ENCODE measurements at regions not wholly inside any gene's neighbourhood (a gene's known extent, or its start where the extent isn't known, plus 50 kb on each side); places are given as distances from the start of the nearest gene placed in this dataset.
A peak's percentile ranks its signal among the peaks of the same experiment; 100 is the strongest.
"Not testable (repeated sequence)": the region's sequence is repeated elsewhere in the genome, so short reads cannot be mapped to it uniquely, and the experiment has no call there.

DNA sequence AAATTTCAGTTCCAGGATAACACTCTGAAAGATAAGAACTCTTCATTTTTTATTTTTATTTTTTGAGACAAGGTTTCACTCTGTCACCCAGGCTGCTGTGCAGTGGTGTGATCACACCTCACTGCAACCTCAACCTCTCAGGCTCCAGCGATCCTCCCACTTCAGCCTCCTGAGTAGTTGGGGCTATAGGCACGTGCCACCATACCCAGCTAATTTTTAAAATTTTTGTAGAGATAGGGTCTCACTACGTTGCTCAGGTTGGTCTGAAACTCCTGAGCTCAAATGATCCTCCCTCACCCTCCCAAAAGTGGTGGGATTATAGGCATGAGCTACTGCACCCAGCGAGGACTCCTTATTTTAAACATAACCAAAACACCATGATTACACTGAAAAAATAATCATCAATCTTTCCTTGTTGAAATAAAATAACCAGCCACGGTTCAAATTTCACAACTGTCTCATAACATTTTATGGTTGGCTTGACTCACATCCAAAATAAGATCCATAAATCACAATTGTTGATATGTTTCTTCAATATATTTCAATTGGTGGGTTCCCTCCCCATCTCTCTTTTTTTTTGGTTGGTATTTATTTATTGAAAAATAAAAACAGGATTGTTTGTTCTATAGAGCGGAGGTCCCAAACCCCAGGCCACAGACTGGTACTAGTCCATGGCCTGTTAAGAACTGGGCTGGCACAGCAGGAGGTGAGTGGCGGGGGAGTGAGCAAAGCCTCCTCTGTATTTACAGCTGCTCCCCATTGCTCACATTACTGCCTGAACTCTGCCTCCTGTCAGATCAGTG, 60.1 kb upstream of the FAM171A1 start:
- Mint-ChIP-seq H3K4me1 (ENCODE audit: unreplicated experiment) (peaks cover 5% of the 10 kb centered on the region), H3K27me3 (ENCODE audit: unreplicated experiment) (no peaks in the 10 kb centered on the region), H3K4me3 (ENCODE audit: unreplicated experiment) (no peak overlapping the region), H3K9me3 (ENCODE audit: unreplicated experiment) (no peaks in the 10 kb centered on the region), H3K36me3 (ENCODE audit: low read depth, unreplicated experiment) (no peaks in the 10 kb centered on the region), H3K27ac (ENCODE audit: unreplicated experiment) (no peak overlapping the region)
- no peak for DNase-seq (ENCODE audit: low spot score)
- TF ChIP-seq, protein P1, sequence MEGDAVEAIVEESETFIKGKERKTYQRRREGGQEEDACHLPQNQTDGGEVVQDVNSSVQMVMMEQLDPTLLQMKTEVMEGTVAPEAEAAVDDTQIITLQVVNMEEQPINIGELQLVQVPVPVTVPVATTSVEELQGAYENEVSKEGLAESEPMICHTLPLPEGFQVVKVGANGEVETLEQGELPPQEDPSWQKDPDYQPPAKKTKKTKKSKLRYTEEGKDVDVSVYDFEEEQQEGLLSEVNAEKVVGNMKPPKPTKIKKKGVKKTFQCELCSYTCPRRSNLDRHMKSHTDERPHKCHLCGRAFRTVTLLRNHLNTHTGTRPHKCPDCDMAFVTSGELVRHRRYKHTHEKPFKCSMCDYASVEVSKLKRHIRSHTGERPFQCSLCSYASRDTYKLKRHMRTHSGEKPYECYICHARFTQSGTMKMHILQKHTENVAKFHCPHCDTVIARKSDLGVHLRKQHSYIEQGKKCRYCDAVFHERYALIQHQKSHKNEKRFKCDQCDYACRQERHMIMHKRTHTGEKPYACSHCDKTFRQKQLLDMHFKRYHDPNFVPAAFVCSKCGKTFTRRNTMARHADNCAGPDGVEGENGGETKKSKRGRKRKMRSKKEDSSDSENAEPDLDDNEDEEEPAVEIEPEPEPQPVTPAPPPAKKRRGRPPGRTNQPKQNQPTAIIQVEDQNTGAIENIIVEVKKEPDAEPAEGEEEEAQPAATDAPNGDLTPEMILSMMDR (IDR thresholded peaks at IDR 0.05; ENCODE audit: unreplicated experiment): no peak

DNA sequence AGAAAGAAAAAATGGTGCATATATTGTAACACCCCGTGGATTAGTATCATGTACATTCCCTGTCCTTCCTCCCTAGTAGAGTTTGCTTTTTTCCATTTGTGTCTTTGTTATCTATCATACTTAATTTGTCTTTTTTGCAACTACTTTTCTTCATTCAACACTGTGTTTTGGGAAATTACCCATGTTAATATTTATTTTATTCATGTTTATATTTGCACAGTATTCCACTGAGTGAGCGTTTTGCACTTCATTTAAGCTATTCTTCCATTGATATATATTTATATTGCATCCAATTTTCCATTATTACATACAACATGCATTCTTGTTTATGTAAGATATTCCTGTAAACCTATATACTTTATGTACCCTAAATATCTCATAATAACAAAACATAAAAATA, 57.6 kb upstream of the FAM171A1 start:
- Mint-ChIP-seq H3K4me1 (ENCODE audit: unreplicated experiment) (no peaks in the 10 kb centered on the region), H3K9me3 (ENCODE audit: unreplicated experiment) (no peaks in the 10 kb centered on the region), H3K36me3 (ENCODE audit: low read depth, unreplicated experiment) (no peaks in the 10 kb centered on the region), H3K27ac (ENCODE audit: unreplicated experiment) (no peak overlapping the region), H3K27me3 (ENCODE audit: unreplicated experiment) (no peaks in the 10 kb centered on the region), H3K4me3 (ENCODE audit: unreplicated experiment) (no peak overlapping the region)
- TF ChIP-seq, protein P1 (IDR thresholded peaks at IDR 0.05; ENCODE audit: unreplicated experiment): no peak
- DNase-seq (ENCODE audit: low spot score): no peak

DNA sequence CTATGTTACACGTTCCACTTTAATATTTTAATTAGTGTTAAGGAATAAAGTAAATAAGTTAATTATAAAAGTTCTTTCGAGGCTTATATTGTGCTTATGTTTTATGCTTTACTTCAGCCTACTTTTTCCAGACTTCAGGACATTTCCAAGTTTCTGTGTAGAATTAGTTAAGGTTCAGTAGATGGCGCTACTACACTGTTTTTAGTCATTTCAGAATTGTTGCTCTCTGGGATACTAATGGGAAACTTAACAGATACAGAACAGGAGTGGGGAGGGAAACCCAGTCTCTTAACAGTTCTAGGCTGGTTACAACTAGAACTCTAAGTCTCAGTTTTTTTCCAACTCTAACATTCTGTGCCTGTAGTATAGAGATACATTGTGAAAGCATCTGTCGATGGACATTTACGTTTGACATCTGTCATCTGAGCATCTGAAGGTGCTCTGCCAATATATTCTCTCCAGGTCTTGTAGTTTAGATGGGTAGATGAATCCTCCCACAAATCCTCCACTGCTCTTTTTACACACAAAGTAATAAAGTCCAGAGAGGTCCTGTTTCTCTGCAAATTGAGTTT, 56.8 kb upstream of the FAM171A1 start:
- H3K9me3 Mint-ChIP-seq (ENCODE audit: unreplicated experiment): no peaks in the 10 kb centered on the region
- no peak overlapping the region for H3K27ac Mint-ChIP-seq (ENCODE audit: unreplicated experiment)

DNA sequence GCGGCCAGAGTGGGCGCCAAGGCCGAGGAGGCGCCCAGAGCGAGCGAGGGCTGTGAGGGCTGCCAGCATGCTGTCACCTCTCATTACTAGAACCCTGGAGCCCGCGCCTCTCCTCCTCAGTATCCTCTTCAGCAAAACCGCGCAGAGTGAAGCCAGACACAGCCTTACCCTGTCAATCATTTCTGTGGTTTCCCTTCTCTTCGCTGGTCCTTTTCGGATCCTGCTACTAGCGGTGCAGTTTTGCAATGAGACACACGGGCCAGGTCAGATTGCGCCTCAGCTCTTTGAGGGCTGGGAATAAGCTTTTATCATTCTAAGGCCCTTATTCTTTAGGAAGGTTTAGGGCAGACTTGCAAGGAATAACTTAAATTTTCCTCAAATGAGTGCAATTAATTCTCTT, 55.5 kb upstream of the FAM171A1 start:
- no peak overlapping the region for H3K4me3 Mint-ChIP-seq (ENCODE audit: unreplicated experiment)
- H3K4me1 Mint-ChIP-seq (ENCODE audit: unreplicated experiment): no peaks in the 10 kb centered on the region
- H3K27me3 Mint-ChIP-seq (ENCODE audit: unreplicated experiment): no peaks in the 10 kb centered on the region
- no peak for DNase-seq (ENCODE audit: low spot score)
- no peak overlapping the region for H3K27ac Mint-ChIP-seq (ENCODE audit: unreplicated experiment)
- no peaks in the 10 kb centered on the region for H3K36me3 Mint-ChIP-seq (ENCODE audit: low read depth, unreplicated experiment)
- TF ChIP-seq, protein P1 (IDR thresholded peaks at IDR 0.05; ENCODE audit: unreplicated experiment): no peak
- H3K9me3 Mint-ChIP-seq (ENCODE audit: unreplicated experiment): no peaks in the 10 kb centered on the region

More for the DNA sequence above, 56.8 kb upstream of the FAM171A1 start:
- Mint-ChIP-seq H3K27me3 (ENCODE audit: unreplicated experiment) (no peaks in the 10 kb centered on the region), H3K4me1 (ENCODE audit: unreplicated experiment) (no peaks in the 10 kb centered on the region), H3K4me3 (ENCODE audit: unreplicated experiment) (no peak overlapping the region), H3K36me3 (ENCODE audit: low read depth, unreplicated experiment) (no peaks in the 10 kb centered on the region)
- TF ChIP-seq, protein P1 (IDR thresholded peaks at IDR 0.05; ENCODE audit: unreplicated experiment): peak; percentile 58
- no peak for DNase-seq (ENCODE audit: low spot score)

DNA sequence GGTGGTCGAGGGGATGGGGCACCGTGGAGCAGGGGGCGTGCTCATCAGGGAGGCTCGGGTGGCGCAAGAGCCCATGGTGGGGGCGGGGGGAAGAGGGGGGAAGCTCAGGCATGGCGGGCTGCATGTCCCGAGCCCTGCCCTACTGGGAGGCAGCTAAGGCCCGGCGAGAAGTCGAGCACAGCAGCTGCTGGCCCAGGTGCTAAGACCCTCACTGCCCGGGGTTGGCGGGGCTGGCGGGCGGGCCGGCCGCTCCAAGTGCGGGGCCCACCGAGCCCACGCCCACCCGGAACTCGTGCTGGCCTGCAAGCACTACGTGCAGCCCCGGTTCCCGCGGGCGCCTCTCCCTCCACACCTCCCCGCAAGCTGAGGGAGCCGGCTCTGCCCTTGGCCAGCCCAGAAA, 55.0 kb upstream of the FAM171A1 start:
- no peaks in the 10 kb centered on the region for H3K27me3 Mint-ChIP-seq (ENCODE audit: unreplicated experiment)
- no peak for DNase-seq (ENCODE audit: low spot score)

DNA sequence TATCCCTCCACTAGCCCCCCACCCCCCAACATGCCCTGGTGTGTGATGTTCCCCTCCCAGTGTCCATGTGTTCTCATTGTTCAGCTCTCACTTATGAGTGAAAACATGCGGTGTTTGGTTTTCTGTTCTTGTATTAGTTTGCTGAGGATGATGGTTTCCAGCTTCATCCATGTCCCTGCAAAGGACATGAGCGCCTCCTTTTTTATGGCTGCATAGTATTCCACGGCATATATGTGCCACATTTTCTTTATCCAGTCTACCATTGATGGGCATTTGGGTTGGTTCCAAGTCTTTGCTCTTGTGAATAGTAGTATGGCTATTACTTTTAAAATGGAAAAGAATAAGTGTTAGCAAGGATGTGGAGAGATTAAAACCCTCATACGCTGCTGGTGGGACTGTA, 50.8 kb upstream of the FAM171A1 start:
- H3K36me3 Mint-ChIP-seq (ENCODE audit: low read depth, unreplicated experiment); H3K4me1 Mint-ChIP-seq (ENCODE audit: unreplicated experiment); DNase-seq (ENCODE audit: low spot score); H3K9me3 Mint-ChIP-seq (ENCODE audit: unreplicated experiment); H3K4me3 Mint-ChIP-seq (ENCODE audit: unreplicated experiment); H3K27ac Mint-ChIP-seq (ENCODE audit: unreplicated experiment); H3K27me3 Mint-ChIP-seq (ENCODE audit: unreplicated experiment): not testable (repeated sequence)

More for the DNA sequence above, 55.0 kb upstream of the FAM171A1 start:
- H3K27ac Mint-ChIP-seq (ENCODE audit: unreplicated experiment): no peak overlapping the region
- H3K36me3 Mint-ChIP-seq (ENCODE audit: low read depth, unreplicated experiment): no peaks in the 10 kb centered on the region
- TF ChIP-seq, protein P1 (IDR thresholded peaks at IDR 0.05; ENCODE audit: unreplicated experiment): no peak
- H3K4me3 Mint-ChIP-seq (ENCODE audit: unreplicated experiment): no peak overlapping the region
- H3K4me1 Mint-ChIP-seq (ENCODE audit: unreplicated experiment): no peaks in the 10 kb centered on the region
- H3K9me3 Mint-ChIP-seq (ENCODE audit: unreplicated experiment): no peaks in the 10 kb centered on the region

Measured in endothelial cell (in vitro differentiated cells).